ENCODE measurements at regions not wholly inside any gene's neighbourhood (a gene's known extent, or its start where the extent isn't known, plus 50 kb on each side); places are given as distances from the start of the nearest gene placed in this dataset.
"Not testable (repeated sequence)": the region's sequence is repeated elsewhere in the genome, so short reads cannot be mapped to it uniquely, and the experiment has no call there.

DNA sequence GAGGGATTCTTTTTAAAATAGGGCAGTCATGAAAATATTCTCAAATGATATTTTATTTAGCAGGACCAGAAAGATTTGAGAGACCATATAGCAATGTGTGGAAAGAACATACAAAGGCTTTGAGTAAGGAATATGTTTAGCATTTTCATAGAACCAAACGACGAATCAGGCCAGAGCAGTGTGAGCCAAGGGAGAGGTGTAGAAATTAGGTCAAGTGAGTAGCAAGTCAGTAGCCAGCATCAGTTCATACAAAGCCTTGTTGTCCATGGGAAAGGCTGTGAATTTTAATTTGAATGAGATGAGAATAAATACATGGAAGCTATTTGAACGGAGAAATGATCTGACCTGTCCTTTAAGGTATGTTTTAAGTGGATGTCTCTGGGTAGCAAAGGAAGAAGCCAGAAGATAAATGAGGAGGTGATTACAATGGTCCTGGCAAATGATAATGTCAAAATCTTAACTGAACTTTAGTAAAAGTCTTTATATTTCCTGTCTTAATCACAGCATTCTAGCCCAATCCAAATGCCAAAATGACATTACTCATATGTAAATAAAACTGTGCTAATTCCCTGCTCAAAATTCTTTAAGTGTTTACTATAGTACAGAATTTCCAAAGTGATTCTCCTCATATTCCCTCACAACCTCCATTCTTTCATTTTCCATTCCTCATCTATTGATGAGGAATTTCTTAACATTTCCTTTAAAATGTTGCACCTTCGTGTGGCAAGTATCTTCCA, 155.7 kb upstream of the SLIT2 start:
- FAIRE-seq, result no peak
- no peak for TF ChIP-seq POLR2A (IDR thresholded peaks at IDR 0.05; ENCODE audit: low read depth, low read length)
- DNase-seq (ENCODE audit: insufficient read length, low spot score), result no peak

DNA sequence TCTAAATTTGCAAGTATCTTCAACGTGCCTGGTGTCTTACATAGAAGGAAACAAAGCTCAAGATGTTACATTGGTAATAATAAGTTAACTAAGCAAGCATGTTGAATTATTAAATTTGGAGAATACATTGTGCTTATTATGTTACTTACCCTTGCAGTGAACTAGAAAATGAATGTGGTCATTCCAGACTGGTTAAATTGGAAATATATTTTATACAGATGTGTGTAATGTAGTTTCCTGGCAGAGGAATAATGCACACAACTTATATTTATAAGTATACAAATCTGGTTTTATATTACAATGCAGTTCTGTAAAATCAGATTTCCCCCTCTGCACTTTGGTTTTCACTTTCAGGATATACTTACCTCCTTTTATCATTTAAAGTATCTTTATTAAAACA, 159.9 kb upstream of the SLIT2 start:
- DNase-seq (ENCODE audit: insufficient read length, low spot score) (no peak), FAIRE-seq (no peak)
- no peak for TF ChIP-seq POLR2A (IDR thresholded peaks at IDR 0.05; ENCODE audit: low read depth, low read length)

DNA sequence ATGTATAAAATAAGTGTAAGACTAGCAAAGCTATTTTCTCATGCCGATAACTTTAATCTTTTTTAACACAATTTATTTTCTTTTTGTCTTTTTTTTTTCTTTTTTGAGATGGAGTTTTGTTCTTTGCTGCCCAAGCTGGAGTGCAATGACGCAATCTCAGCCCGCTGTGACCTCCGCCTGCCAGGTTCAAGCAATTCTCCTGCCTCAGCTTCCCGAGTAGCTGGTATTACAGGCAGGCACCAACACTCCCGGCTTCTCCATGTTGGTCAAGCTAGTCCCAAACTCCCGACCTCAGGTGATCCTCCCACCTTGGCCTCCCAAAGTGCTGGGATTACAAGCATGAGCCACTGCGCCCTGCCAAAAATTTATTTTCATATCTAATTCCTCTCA, 164.2 kb upstream of the SLIT2 start:
- no peak for FAIRE-seq
- no peak for DNase-seq (ENCODE audit: insufficient read length, low spot score)
- TF ChIP-seq POLR2A (IDR thresholded peaks at IDR 0.05; ENCODE audit: low read depth, low read length), result no peak

DNA sequence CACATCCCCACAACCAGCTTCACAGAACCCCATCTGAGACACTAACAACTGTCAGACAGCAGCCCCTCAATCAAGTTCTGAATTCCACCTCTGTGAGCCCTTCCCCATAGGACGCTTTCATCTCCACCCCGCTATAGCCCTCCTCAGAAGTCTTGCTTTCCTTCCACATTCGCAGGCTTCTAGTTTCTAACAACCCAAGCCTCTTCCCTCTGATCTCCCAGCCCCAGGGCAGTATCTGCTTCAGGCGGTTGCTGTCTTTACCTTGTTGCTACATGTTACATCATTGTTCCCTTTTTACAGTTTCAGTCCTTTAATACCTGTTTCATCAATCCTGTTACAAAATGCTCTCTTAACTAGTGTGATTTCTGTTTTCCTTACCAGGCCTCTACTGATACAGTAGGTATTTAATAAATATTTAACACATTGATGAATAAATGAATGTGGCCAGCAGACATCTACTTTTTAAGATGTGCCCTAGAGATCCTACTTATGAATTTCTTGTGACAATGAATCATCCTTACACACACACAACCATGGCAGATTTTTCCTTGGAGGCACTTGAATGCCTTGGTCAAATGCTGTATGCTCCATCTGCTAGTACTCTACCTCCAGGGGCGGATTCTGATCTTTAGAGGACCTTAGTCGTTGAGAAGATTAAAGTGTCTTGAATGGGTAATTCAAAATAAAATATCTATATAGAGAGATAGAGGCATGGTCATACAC, 164.7 kb upstream of the SLIT2 start:
- DNase-seq (ENCODE audit: insufficient read length, low spot score) (no peak), FAIRE-seq (no peak)
- TF ChIP-seq POLR2A (IDR thresholded peaks at IDR 0.05; ENCODE audit: low read depth, low read length), result no peak

DNA sequence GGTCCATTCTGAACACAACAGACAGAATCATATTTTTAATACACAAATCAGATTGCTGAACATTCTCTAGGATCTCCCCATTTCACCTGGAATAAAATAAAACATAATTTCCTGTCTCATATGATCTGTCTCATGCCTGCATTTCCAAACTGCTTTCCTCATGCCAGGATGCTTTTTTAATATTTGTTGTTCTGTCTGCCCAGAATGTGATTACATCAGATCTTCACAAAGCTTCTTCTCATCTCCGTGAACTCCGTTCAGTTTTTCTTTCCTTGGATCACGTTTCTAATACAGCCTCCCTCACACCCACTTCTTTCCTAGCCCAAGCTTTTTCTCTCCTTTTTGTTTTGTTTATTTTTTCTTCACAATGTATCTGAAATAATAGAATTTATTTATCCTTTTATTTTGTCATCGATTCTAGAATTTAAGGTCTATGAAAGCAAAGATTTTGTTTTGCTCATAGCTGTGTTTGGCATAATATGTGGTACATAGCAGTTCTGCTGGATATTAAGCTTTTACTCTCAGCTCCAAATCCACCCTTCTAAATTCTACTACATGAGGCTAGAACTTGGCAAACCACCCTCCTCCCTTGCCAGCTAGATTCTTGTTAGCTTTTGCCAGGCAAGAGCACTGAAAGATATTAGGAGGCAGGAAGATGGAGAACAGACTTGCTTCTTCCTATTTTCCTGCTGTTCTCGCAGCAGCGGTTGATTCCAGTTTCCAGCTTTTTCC, 165.5 kb upstream of the SLIT2 start:
- DNase-seq (ENCODE audit: insufficient read length, low spot score) (no peak), FAIRE-seq (no peak)
- TF ChIP-seq POLR2A (IDR thresholded peaks at IDR 0.05; ENCODE audit: low read depth, low read length), result no peak

DNA sequence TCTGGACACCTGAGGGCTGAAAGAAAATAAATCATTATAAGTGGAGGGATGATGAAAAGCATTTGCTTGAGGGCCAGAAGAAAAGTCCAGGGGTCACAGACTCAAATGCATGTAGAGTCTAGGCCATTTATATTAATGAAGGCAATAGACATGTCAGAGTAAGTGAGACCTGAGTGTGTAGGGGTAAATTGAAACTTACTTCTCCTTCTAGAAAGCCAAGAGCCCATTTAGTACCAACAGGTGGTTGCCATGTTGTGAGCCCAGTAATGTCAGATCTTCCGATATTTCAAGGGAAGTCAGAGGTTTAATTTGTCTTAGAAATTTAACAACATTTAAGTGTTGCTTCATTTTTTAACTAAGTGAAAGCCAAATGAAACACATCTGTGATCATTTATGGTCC, 166.1 kb upstream of the SLIT2 start:
- no peak for FAIRE-seq
- DNase-seq (ENCODE audit: insufficient read length, low spot score), result no peak
- TF ChIP-seq POLR2A (IDR thresholded peaks at IDR 0.05; ENCODE audit: low read depth, low read length), result no peak

DNA sequence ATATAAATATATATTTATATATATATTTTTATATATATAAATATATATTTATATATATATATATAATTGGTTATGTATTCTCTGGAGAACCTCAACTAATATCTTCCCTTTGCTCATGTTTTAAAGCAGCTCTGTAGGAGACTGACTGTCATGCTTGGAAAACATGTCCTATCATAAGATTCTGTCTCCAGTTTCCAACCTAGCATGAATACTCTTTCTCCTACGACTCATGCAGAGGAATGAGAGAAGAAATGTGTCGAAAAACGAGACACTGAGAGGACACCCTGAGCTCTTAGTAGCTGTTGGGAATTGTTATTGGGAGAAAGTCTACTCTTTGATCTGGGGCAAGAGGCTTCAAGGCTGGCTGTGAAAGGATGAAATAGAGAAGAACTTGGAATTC, 166.5 kb upstream of the SLIT2 start:
- TF ChIP-seq POLR2A (IDR thresholded peaks at IDR 0.05; ENCODE audit: low read depth, low read length), result no peak
- DNase-seq (ENCODE audit: insufficient read length, low spot score), result no peak
- FAIRE-seq, result no peak

DNA sequence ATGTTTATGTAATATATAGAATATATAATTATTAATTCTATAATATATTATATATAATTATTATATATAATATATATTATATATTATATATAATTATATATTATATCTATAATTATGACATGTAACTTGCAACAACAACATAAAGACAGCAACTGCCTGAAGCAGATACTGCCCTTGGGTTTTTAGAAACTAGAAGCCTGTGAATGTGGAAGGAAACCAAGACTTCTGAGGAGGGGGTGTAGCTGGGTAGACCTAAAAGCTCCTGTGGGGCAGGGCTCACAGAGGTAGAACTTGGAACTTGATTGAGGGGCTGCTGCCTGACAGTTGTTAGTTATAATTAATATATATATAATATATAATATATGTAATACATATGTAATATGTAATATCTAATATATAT, 167.2 kb upstream of the SLIT2 start:
- DNase-seq (ENCODE audit: insufficient read length, low spot score) (no peak), FAIRE-seq (no peak)
- TF ChIP-seq POLR2A (IDR thresholded peaks at IDR 0.05; ENCODE audit: low read depth, low read length), result no peak

DNA sequence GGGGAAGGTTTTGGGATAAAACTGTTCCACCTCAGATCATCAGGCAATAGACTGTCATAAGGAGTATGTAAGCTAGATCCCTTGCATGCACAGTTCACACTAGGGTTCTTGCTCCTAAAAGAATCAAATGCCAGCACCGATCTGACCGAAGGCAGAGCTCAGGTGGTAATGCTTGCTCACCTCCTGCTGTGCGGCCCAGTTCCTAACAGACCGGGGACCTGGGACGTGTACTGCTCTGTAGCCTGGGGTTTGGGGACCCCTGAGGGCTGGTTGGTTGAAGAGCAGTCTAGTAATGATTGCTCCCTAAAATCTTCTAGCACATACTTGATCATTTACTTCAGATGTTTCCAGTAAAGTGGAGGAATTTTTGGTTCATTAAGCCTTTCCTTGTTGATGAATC, 173.1 kb upstream of the SLIT2 start:
- DNase-seq (ENCODE audit: insufficient read length, low spot score), result no peak
- no peak for TF ChIP-seq POLR2A (IDR thresholded peaks at IDR 0.05; ENCODE audit: low read depth, low read length)
- FAIRE-seq, result no peak

DNA sequence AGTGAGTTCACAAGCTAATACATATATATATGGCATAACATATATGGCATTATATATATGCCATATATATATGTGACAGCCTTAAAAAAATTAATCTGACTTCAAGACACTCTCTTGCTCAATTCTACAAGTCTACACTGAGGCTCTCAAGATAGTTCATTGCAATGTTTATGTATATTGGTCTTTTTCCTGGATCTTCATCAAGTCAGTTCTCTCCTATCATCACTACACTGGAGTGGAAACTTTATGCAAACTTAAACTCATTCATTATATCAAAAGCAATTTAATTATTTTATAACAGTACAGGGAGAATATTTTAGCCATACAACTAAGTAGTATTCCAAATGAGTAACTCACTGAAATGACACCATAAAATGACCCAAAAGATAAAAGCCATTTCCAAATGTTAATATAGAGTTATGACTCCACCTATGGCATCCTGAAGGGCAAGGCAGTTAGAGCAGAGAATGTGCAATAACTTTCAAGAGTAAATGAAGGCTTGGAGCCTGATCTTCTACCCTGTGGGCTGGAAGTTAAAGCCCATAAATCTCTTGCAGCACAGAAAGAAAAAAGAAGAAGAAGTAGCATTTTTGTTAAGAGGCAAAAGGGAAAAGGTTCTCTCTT, 176.3 kb upstream of the SLIT2 start:
- FAIRE-seq, result no peak
- DNase-seq (ENCODE audit: insufficient read length, low spot score), result no peak
- TF ChIP-seq POLR2A (IDR thresholded peaks at IDR 0.05; ENCODE audit: low read depth, low read length), result no peak

DNA sequence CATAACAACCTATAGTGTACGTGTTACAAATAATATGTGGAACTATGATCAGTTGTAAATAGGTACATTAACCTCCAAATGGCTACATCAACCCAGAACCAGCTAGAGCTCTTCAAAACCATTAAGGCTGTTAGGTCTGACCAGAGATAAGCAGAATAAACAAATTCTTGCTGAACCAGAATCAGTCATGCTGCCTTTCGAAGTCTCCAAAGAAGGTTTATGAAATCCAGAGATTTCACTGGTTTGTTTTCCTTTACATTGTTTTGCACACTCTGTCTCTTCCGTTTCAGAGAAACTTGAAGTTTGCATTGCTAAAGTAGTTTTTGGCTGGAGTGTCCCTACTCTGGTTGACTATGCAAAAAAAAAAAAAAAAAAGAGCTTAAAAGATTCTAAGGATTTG, 177.3 kb upstream of the SLIT2 start:
- DNase-seq (ENCODE audit: insufficient read length, low spot score), result no peak
- TF ChIP-seq POLR2A (IDR thresholded peaks at IDR 0.05; ENCODE audit: low read depth, low read length), result no peak
- FAIRE-seq, result no peak

DNA sequence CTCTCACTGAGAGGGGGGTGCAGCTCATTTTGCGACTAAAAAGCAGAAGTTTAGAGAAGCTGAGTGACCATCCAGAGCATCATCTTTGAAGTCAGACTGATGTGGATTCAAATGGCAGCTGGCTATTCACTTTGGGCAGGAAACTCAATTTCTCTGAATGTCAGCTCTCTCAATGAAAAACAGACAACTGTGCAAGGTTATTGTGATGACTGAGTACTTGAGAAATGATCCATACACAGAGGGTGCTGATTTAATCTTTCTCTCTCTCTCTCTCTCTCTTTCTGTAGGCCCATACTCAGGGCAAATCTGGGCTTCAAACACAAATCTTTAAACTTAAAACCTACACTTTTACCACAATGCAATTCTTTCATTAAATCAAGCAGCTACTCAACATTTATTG, 185.8 kb upstream of the SLIT2 start:
- FAIRE-seq (no peak), DNase-seq (ENCODE audit: insufficient read length, low spot score) (no peak)
- no peak for TF ChIP-seq POLR2A (IDR thresholded peaks at IDR 0.05; ENCODE audit: low read depth, low read length)

DNA sequence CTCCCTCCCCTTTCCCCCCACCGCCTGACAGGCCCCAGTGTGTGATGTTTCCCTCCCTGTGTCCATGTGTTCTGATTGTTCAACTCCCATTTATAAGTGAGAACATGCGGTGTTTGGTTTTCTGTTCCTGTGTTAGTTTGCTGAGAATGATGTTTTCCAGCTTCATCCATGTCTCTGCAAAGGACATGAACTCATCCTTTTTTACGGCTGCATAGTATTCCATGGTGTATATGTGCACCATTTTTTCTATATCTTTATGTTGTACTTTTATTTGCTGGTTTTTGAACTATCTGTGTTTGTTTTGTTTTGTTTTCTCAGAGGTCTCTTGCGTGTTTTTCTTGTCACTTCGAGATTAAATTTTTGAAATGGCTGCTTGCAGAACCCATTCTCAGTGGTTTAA, 188.8 kb upstream of the SLIT2 start:
- not testable (repeated sequence) for FAIRE-seq; DNase-seq (ENCODE audit: insufficient read length, low spot score)

DNA sequence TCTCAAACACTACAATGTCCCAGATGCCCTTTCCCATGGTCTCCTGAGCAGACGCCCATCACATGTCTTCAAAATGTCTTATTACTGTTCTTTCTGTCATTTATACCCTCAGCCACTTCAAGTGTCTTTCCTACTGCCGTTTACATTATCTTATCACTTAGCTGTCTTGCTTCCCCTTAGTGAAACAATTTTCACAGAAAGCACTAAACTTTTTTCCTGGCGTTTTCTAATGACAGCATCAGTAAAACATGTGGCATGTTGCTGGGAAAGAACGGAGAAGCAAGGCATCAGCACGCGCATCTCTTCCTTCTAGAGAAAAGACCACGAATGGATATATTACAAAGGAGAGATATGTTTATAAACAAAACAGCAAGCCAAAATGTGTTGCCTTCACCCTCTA, 189.7 kb upstream of the SLIT2 start:
- TF ChIP-seq POLR2A (IDR thresholded peaks at IDR 0.05; ENCODE audit: low read depth, low read length), result no peak
- DNase-seq (ENCODE audit: insufficient read length, low spot score), result no peak
- FAIRE-seq, result no peak

Measured in H54 (cell line).